A673 (cell line): ENCODE measurements at regions not wholly inside any gene's neighbourhood (a gene's known extent, or its start where the extent isn't known, plus 50 kb on each side); places are given as distances from the start of the nearest gene placed in this dataset.

Source experiments
- CTCF ChIP-seq: fragments of 300-800, 200-600 bp; sonication (generic); conservative IDR thresholded peaks from 2 replicates; pipeline ENCODE4 v1.5.1; 2017; ENCODE audit warnings: low read depth, mild to moderate bottlenecking, antibody characterized with exemption, low read length, moderate library complexity, mixed read lengths
- EZH2 ChIP-seq: fragments of 200-600 bp; sonication (generic); IDR thresholded peaks from 2 replicates; pipeline ENCODE4 v1.6.1; 2017; ENCODE audit warnings: borderline replicate concordance, low read depth, mild to moderate bottlenecking, mixed read lengths, antibody characterized with exemption, low read length; ENCODE audit not compliant: poor library complexity, severe bottlenecking

DNA sequence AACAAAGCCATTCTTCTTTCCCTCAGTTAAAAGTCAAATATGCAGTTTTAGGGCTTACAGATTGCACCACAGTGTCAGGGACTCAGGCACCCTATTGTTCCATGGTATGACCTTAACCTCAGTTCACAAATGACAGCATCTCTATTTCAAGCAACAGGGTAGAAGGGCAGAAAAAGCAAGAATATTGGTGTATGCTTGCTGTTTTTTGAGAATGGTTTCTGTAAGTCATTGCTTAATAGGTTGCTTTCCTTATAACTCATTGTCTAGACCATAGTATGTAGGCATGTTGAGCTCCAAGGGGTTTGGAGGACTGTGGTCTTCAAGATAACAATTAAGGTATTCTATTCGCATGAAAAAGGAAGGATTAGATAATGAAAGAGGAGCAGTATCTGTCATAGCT is 183.5 kb upstream of the EDIL3 start:
- no peak for TF ChIP-seq CTCF
- no peak for TF ChIP-seq EZH2
